ENCODE measurements at regions not wholly inside any gene's neighbourhood (a gene's known extent, or its start where the extent isn't known, plus 50 kb on each side); places are given as distances from the start of the nearest gene placed in this dataset.

GRCh38 chr2:226031647-226032501, 632.4 kb downstream of the NYAP2 start (continued):
- TF ChIP-seq ZNF276 (CRISPR knock-in tag; IDR thresholded peaks at IDR 0.05; ENCODE audit: low read depth), result no peak
- 0 out of 2 replicates have a peak, but pooled peaks have one; percentile 47 for TF ChIP-seq NFATC3 (CRISPR knock-in tag; IDR thresholded peaks at IDR 0.05)
- TF ChIP-seq ZHX1 (CRISPR knock-in tag; IDR thresholded peaks at IDR 0.05; ENCODE audit: low read depth), result 0 out of 2 replicates have a peak, but pooled peaks have one; percentile 2
- peak; percentile 13; the same call in 1 of the 2 replicates for TF ChIP-seq TFE3 (CRISPR knock-in tag; IDR thresholded peaks at IDR 0.05)
- TF ChIP-seq, protein P1, sequence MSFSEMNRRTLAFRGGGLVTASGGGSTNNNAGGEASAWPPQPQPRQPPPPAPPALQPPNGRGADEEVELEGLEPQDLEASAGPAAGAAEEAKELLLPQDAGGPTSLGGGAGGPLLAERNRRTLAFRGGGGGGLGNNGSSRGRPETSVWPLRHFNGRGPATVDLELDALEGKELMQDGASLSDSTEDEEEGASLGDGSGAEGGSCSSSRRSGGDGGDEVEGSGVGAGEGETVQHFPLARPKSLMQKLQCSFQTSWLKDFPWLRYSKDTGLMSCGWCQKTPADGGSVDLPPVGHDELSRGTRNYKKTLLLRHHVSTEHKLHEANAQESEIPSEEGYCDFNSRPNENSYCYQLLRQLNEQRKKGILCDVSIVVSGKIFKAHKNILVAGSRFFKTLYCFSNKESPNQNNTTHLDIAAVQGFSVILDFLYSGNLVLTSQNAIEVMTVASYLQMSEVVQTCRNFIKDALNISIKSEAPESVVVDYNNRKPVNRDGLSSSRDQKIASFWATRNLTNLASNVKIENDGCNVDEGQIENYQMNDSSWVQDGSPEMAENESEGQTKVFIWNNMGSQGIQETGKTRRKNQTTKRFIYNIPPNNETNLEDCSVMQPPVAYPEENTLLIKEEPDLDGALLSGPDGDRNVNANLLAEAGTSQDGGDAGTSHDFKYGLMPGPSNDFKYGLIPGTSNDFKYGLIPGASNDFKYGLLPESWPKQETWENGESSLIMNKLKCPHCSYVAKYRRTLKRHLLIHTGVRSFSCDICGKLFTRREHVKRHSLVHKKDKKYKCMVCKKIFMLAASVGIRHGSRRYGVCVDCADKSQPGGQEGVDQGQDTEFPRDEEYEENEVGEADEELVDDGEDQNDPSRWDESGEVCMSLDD (CRISPR knock-in tag; IDR thresholded peaks at IDR 0.05; ENCODE audit: borderline replicate concordance), result 0 out of 2 replicates have a peak, but pooled peaks have one; percentile 46
- peak; percentile 15; the same call in 1 of the 2 replicates for TF ChIP-seq ERF (CRISPR knock-in tag; IDR thresholded peaks at IDR 0.05)
- no peak for TF ChIP-seq ARNT2 (CRISPR knock-in tag; IDR thresholded peaks at IDR 0.05; ENCODE audit: low read depth)
- TF ChIP-seq MTF1 (CRISPR knock-in tag; IDR thresholded peaks at IDR 0.05), result no peak
- peak; percentile 45; the same call in 1 of the 2 replicates for TF ChIP-seq PRDM10 (CRISPR knock-in tag; IDR thresholded peaks at IDR 0.05; ENCODE audit: low read depth)
- 0 out of 2 replicates have a peak, but pooled peaks have one; percentile 38 for TF ChIP-seq TCF7 (IDR thresholded peaks at IDR 0.05; ENCODE audit: low read depth)
- no peak for TF ChIP-seq ZKSCAN1 (IDR thresholded peaks at IDR 0.05; ENCODE audit: low read length)
